ENCODE measurements at regions not wholly inside any gene's neighbourhood (a gene's known extent, or its start where the extent isn't known, plus 50 kb on each side); places are given as distances from the start of the nearest gene placed in this dataset.
"Not testable (repeated sequence)": the region's sequence is repeated elsewhere in the genome, so short reads cannot be mapped to it uniquely, and the experiment has no call there.

DNA sequence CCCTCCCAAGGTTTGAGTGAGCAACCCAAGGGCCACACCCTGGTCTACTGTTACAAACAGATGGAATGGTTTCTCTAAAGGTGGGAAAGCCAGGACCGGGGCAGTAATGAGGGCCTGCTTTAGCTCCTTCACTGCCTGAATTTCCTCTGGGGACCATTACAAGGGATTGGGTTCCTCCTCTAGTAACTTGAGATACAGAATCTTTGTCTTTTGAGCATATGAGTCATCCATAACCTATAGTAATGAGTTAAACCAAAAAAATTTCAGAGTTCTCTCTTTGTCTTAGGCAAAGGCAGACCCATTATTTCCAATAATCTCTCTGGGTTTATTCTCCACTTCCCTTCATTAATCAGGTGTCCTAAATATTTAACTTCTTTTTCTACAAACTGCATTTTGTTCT lies 618.8 kb downstream of the HINT1 start:
- no peak for DNase-seq

DNA sequence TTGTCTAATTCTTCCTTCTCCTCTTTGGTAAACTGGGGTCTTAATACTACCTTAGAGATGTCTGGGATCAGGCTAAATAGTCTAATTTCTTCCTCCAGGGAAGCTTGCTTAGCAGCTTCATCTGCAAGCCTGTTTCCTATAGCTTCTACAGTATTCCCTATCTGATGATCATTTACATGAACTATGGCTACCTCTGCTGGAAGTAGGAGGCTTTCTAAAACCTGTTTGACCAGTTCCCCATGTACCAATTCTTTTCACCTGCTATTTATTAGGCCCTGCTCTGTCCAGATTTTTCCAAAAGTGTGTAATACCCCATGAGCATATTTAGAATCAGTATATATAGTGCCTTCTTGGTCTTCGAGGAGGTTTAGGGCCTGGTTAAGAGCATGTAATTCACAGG lies 619.8 kb downstream of the HINT1 start:
- no peak for DNase-seq

DNA sequence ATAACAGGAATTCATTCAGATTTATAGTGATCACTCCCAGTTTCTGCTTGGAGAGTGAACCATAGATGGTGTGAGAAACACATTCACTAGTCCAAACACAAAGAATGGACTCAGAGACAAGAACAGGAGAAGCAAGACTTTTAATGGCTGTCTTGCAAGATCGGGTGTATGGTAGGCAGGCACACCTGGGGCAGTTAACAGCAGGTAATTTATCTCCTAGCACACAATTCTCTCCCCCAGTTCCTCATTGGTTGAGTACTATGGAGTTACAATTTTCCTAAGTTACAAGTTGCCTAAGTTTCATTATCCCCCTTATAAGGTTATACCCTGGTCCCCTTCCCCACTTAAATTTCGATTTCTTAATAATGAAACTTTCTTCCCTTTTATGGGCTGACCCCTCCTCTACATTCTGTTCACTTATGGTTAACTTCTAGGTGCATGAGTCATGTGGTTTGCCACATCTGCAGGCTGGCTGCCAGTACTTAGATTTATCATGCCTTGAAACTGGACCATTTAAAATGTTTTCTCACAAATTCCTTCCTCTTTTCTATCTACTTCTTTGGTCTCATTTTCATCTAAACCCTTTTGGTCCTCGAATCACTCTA lies 623.3 kb downstream of the HINT1 start:
- no peak for DNase-seq

- no peak for DNase-seq
Observed at GRCh38 chr5:130536691-130537090, 628.4 kb downstream of the HINT1 start.

DNA sequence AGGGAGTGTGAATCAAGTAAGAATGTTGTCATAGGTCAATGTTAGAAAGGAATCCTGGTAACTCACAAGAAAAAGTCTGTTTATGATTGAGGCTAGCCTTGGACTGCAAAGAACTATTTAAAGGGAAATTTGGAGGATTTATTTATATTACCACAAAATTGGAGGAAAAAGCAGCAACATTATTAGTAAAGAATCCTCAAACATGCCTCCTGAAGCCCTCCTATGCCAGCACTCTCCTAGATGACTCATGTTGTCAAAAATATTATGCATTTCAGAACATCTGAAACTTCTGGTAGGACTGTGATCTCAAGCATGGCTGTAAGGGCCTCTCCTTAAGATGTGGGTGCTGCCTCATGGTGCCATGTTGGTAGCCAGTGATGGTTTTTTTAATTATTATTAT lies 628.5 kb downstream of the CHSY3 start:
- DNase-seq: no peak

GRCh38 chr5:130529511-130530485 lies 625.5 kb downstream of the CHSY3 start:
- DNase-seq: no peak

DNA sequence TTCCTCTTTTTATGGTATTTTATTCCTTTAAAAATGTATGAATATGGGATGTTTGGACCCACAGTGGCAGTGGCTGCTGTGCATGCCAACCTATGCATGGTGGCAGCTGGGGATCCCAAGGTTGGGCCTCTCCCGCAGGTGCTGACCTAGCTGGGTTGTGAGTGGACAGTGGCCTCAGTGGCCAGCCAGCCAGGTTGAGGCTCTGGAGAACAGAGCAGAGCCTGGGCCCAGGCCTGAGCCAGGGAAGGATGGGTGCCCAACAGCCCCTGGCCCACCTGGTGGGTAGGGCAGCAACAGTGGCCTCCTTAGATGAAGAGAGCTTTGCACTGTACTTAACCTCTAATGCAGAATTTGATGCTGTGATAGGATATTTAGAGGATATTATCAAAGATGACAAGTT lies 624.8 kb downstream of the CHSY3 start:
- no peak for DNase-seq

- no peak for DNase-seq
Observed at GRCh38 chr5:130528474-130528873, 624.2 kb downstream of the CHSY3 start.

- peak; percentile 25 to 35 for DNase-seq
Observed at GRCh38 chr5:130526708-130527107, 622.4 kb downstream of the CHSY3 start.

- DNase-seq: no peak
Observed at GRCh38 chr5:130520211-130520610, 615.9 kb downstream of the CHSY3 start.

DNA sequence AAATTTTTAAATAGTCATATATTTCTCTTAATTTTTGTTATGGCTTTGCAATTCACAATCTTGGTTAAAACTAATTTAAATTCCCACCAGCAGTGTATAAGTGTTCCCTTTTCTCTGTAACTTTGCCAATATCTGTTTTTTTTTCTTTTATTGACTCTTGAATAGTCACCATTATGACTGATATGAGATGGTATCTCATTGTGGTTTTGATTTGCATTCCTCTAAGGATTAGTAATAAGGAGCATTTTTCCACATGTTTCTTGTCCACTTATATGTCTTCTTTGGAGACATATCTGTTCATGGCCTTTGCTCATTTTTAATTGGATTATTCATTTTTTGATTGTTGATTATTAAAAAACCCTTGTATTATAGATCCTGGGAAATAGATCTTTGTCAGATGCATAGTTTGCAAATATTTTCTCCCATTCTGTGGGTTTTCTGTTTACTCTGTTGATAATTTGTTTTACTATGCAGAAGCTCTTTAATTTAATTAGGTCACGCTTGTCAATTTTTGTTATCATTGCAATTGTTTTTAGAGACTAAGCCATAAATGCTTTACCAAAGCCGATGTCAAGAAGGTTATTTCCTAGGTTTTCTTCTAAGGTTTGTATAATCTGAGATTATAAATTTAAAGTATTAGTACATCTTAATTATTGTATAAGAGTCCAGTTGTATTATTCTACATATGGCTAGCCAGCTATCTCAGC lies 610.9 kb downstream of the CHSY3 start:
- no peak for DNase-seq

GRCh38 chr5:130502702-130503101 lies 598.4 kb downstream of the CHSY3 start:
- no peak for DNase-seq

GRCh38 chr5:130501151-130501865 lies 597.0 kb downstream of the CHSY3 start:
- no peak for DNase-seq

DNA sequence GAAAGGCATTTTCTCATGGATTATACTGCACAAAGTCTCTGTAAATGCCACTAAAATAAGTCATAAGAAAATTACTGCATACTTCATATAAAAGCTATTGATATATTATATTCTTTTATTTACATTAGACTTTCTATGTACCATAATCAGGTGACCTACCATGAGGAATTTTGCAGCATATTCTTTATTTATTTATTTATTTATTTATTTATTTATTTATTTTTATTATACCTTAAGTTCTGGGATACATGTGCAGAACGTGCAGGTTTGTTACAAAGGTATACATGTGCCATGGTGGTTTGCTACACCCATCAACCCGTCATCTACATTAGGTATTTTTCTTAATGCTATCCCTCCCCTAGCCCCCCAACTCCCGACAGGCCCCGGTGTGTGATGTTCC lies 596.2 kb downstream of the CHSY3 start:
- not testable (repeated sequence) for DNase-seq

- no peak for DNase-seq
Observed at GRCh38 chr5:130496215-130496614, 592.0 kb downstream of the CHSY3 start.

DNA sequence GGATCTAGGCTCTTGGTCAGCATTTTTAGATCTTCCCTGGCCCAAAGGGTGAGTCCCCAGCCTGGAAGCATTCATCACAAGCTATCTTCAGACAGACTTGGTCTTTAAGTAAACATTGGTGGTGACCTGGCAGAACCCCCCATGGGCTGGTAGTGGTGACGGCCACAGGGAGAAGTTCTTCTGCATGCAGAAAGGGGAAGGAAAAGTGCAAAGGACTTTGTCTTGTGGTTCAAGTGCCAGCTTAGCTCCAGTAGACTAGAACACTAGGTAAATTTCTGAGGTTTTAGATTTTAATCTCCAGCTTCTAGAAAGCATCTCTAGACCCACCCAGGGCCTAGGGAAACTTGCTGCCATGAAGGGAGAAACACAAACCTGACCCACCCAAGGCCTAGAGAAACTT lies 584.0 kb downstream of the CHSY3 start:
- DNase-seq: no peak

DNA sequence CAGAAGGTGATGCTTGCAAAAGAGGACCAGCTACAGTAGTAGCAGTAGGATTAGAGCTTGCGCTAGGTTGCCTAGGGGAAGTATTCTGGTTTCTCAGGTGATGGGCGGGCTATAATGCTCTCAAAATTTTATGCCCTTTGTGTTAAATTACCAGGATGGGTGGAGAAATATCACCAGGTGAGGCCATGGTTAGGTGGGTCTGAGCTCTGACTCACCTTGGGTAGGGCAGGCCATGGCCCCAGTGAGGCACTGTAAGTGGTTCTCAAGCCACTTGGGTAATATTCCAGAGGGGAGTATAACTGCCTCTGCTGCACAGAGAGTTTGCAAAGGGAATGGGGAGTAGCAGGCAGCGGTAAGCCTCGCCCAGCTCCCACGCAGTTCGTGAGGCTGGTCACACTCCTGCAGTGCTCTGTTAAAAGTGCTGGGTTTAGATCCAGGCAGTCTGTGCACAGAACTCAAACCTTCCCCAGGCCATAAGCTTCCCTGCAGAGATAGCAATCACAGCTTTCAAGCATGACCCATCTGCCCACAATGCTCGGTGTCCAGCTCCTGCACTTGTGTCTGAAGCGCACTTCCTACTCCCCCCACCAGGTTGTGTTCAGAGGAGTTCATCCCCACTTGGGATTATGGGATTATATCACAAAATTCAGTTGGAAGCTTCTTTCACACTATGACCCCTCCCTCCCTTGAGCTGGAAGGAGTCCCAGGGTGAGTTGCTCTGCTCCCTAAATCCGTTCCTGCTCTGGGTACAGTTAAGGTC lies 575.0 kb downstream of the CHSY3 start:
- no peak for DNase-seq

DNA sequence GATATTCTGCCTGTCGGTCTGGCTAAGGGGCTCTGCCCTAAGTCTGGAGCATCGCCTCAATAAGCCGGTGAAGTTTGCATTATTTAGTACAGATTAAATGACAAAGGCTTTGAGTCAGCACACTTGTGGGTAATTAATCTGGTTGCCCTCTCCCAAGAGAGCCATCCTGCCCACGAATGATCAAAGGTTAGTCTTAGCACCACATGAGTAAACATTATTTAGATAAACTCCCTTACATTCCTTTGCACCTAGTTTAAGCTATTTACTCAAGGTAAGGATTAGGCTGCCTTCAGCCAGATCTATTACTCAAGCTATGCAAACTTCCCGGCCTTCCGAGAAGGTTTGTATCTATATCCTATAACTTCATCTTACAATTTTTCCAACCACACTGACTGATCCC lies 572.1 kb downstream of the CHSY3 start:
- no peak for DNase-seq

DNA sequence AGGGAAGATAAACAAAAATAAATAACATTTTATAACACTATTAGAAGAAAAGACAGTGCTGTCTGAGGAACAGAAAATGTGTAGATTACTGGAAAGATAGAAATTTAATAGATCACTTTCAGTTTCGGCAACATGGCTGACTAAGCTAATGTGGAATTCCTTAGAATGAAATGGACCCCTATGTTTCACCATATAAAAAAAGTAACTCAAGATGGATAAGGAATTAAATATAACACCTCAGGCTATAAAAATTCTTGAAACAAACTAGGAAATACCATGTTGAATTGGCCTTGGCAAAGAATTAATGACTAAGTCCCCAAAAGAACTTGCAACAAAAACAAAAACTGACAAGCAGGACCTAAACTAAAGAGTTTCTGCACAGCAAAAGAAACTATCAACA lies 558.3 kb downstream of the CHSY3 start:
- no peak for DNase-seq

GRCh38 chr5:130455175-130455574 lies 550.9 kb downstream of the CHSY3 start:
- DNase-seq: no peak

- DNase-seq: no peak
Observed at GRCh38 chr5:130452744-130453143, 548.5 kb downstream of the CHSY3 start.

GRCh38 chr5:130436430-130436829 lies 532.2 kb downstream of the CHSY3 start:
- no peak for DNase-seq
